ENCODE measurements at regions not wholly inside any gene's neighbourhood (a gene's known extent, or its start where the extent isn't known, plus 50 kb on each side); places are given as distances from the start of the nearest gene placed in this dataset.

GRCh38 chr1:86296305-86297205, 99.6 kb downstream of the ODF2L start:
- intact Hi-C loops (cut with DNase I): no loop called here
- DNase-seq: no peak
- H3K4me3 ChIP-seq (ENCODE audit: low read length): no peak overlapping the region
- H3K27me3 ChIP-seq (ENCODE audit: control insufficient read depth, insufficient read depth): no peaks in the 10 kb centered on the region
- no peaks in the 10 kb centered on the region for H3K9me3 ChIP-seq (ENCODE audit: control insufficient read depth, low read length)
- H3K27ac ChIP-seq (ENCODE audit: low read length): no peak overlapping the region
- WGBS: 61% methylated on average over 7 of the region's 7 CpGs
- no peak for ATAC-seq
- H3K4me1 ChIP-seq (ENCODE audit: control insufficient read depth, insufficient read depth, low read length): no peaks in the 10 kb centered on the region

- H3K9me3 ChIP-seq (ENCODE audit: control insufficient read depth, low read length): no peaks in the 10 kb centered on the region
- 36% methylated on average over 1 of the region's 1 CpG for WGBS
- H3K27me3 ChIP-seq (ENCODE audit: control insufficient read depth, insufficient read depth): no peaks in the 10 kb centered on the region
- H3K27ac ChIP-seq (ENCODE audit: low read length): no peak overlapping the region
- H3K4me3 ChIP-seq (ENCODE audit: low read length): no peak overlapping the region
- no peaks in the 10 kb centered on the region for H3K4me1 ChIP-seq (ENCODE audit: control insufficient read depth, insufficient read depth, low read length)
- no peak for ATAC-seq
- intact Hi-C loops (cut with DNase I): no loop called here
- DNase-seq: no peak
Measured at GRCh38 chr1:86289746-86290145, 106.4 kb downstream of the ODF2L start.

GRCh38 chr1:86289161-86289560, 107.0 kb downstream of the ODF2L start:
- Histone ChIP-seq H3K27me3 (ENCODE audit: control insufficient read depth, insufficient read depth) (no peaks in the 10 kb centered on the region), H3K9me3 (ENCODE audit: control insufficient read depth, low read length) (no peaks in the 10 kb centered on the region), H3K4me3 (ENCODE audit: low read length) (no peak overlapping the region), H3K4me1 (ENCODE audit: control insufficient read depth, insufficient read depth, low read length) (no peaks in the 10 kb centered on the region), H3K27ac (ENCODE audit: low read length) (no peak overlapping the region)
- no peak for ATAC-seq
- intact Hi-C loops (cut with DNase I): no loop called here
- DNase-seq: no peak

- intact Hi-C loops (cut with DNase I): no loop called here
- H3K27ac ChIP-seq (ENCODE audit: low read length): no peak overlapping the region
- H3K27me3 ChIP-seq (ENCODE audit: control insufficient read depth, insufficient read depth): no peaks in the 10 kb centered on the region
- ATAC-seq (no peak), DNase-seq (no peak)
- H3K9me3 ChIP-seq (ENCODE audit: control insufficient read depth, low read length): no peaks in the 10 kb centered on the region
- WGBS: 75% methylated on average over 6 of the region's 6 CpGs
- H3K4me1 ChIP-seq (ENCODE audit: control insufficient read depth, insufficient read depth, low read length): no peaks in the 10 kb centered on the region
- H3K4me3 ChIP-seq (ENCODE audit: low read length): no peak overlapping the region
Measured at GRCh38 chr1:86288586-86289147, 107.5 kb downstream of the ODF2L start.

GRCh38 chr1:86285796-86286195, 110.3 kb downstream of the ODF2L start:
- intact Hi-C loops (cut with DNase I): no loop called here
- Histone ChIP-seq H3K9me3 (ENCODE audit: control insufficient read depth, low read length) (no peaks in the 10 kb centered on the region), H3K27me3 (ENCODE audit: control insufficient read depth, insufficient read depth) (no peaks in the 10 kb centered on the region), H3K4me3 (ENCODE audit: low read length) (no peak overlapping the region), H3K4me1 (ENCODE audit: control insufficient read depth, insufficient read depth, low read length) (no peaks in the 10 kb centered on the region), H3K27ac (ENCODE audit: low read length) (no peak overlapping the region)
- ATAC-seq (no peak), DNase-seq (no peak)
- 79% methylated on average over 4 of the region's 4 CpGs for WGBS

GRCh38 chr1:86282611-86283010, 113.5 kb downstream of the ODF2L start:
- no peak for DNase-seq
- Histone ChIP-seq H3K27ac (ENCODE audit: low read length) (no peak overlapping the region), H3K27me3 (ENCODE audit: control insufficient read depth, insufficient read depth) (no peaks in the 10 kb centered on the region), H3K4me1 (ENCODE audit: control insufficient read depth, insufficient read depth, low read length) (no peaks in the 10 kb centered on the region), H3K9me3 (ENCODE audit: control insufficient read depth, low read length) (no peaks in the 10 kb centered on the region), H3K4me3 (ENCODE audit: low read length) (no peak overlapping the region)
- no peak for ATAC-seq
- intact Hi-C loops (cut with DNase I): no loop called here

GRCh38 chr1:86277936-86278335, 118.2 kb downstream of the ODF2L start:
- no peak for DNase-seq
- no peak overlapping the region for H3K4me3 ChIP-seq (ENCODE audit: low read length)

GRCh38 chr1:86273066-86273465, 116.5 kb upstream of the COL24A1 start:
- ATAC-seq (no peak), DNase-seq (no peak)
- Histone ChIP-seq H3K27ac (ENCODE audit: low read length) (no peak overlapping the region), H3K9me3 (ENCODE audit: control insufficient read depth, low read length) (no peaks in the 10 kb centered on the region), H3K27me3 (ENCODE audit: control insufficient read depth, insufficient read depth) (no peaks in the 10 kb centered on the region), H3K4me3 (ENCODE audit: low read length) (no peak overlapping the region), H3K4me1 (ENCODE audit: control insufficient read depth, insufficient read depth, low read length) (no peaks in the 10 kb centered on the region)
- intact Hi-C loops (cut with DNase I): no loop called here

More at GRCh38 chr1:86277936-86278335, 118.2 kb downstream of the ODF2L start:
- H3K9me3 ChIP-seq (ENCODE audit: control insufficient read depth, low read length): no peaks in the 10 kb centered on the region
- H3K4me1 ChIP-seq (ENCODE audit: control insufficient read depth, insufficient read depth, low read length): no peaks in the 10 kb centered on the region
- intact Hi-C loops (cut with DNase I): no loop called here
- no peak overlapping the region for H3K27ac ChIP-seq (ENCODE audit: low read length)
- WGBS: 84% methylated on average over 4 of the region's 4 CpGs
- ATAC-seq: no peak
- no peaks in the 10 kb centered on the region for H3K27me3 ChIP-seq (ENCODE audit: control insufficient read depth, insufficient read depth)

- Histone ChIP-seq H3K4me3 (ENCODE audit: low read length) (no peak overlapping the region), H3K4me1 (ENCODE audit: control insufficient read depth, insufficient read depth, low read length) (no peaks in the 10 kb centered on the region), H3K27ac (ENCODE audit: low read length) (no peak overlapping the region), H3K9me3 (ENCODE audit: control insufficient read depth, low read length) (no peaks in the 10 kb centered on the region), H3K27me3 (ENCODE audit: control insufficient read depth, insufficient read depth) (no peaks in the 10 kb centered on the region)
- intact Hi-C loops (cut with DNase I): no loop called here
- 86% methylated on average over 3 of the region's 3 CpGs for WGBS
- ATAC-seq (no peak), DNase-seq (no peak)
Measured at GRCh38 chr1:86272083-86272482, 115.5 kb upstream of the COL24A1 start.

- DNase-seq: no peak
- no peak for ATAC-seq
- Histone ChIP-seq H3K9me3 (ENCODE audit: control insufficient read depth, low read length) (no peaks in the 10 kb centered on the region), H3K4me3 (ENCODE audit: low read length) (no peak overlapping the region), H3K4me1 (ENCODE audit: control insufficient read depth, insufficient read depth, low read length) (no peaks in the 10 kb centered on the region), H3K27ac (ENCODE audit: low read length) (no peak overlapping the region), H3K27me3 (ENCODE audit: control insufficient read depth, insufficient read depth) (no peaks in the 10 kb centered on the region)
- WGBS: 43% methylated on average over 2 of the region's 2 CpGs
- intact Hi-C loops (cut with DNase I): no loop called here
Measured at GRCh38 chr1:86271046-86271445, 114.5 kb upstream of the COL24A1 start.

GRCh38 chr1:86263101-86263500, 106.5 kb upstream of the COL24A1 start:
- Histone ChIP-seq H3K4me3 (ENCODE audit: low read length) (no peak overlapping the region), H3K27me3 (ENCODE audit: control insufficient read depth, insufficient read depth) (no peaks in the 10 kb centered on the region), H3K4me1 (ENCODE audit: control insufficient read depth, insufficient read depth, low read length) (no peaks in the 10 kb centered on the region), H3K9me3 (ENCODE audit: control insufficient read depth, low read length) (no peaks in the 10 kb centered on the region), H3K27ac (ENCODE audit: low read length) (no peak overlapping the region)
- DNase-seq (no peak), ATAC-seq (no peak)
- WGBS: 85% methylated on average over 5 of the region's 5 CpGs
- intact Hi-C loops (cut with DNase I): no loop called here
